HG02852 (cell line): ENCODE measurements at regions not wholly inside any gene's neighbourhood (a gene's known extent, or its start where the extent isn't known, plus 50 kb on each side); places are given as distances from the start of the nearest gene placed in this dataset.

Experiments used
- ATAC-seq: cut with Tn5 transposase; IDR thresholded peaks from one replicate; pipeline ENCODE4 v1.9.1; 2021; ENCODE audit warnings: mild to moderate bottlenecking, moderate library complexity; ENCODE audit not compliant: unreplicated experiment

DNA sequence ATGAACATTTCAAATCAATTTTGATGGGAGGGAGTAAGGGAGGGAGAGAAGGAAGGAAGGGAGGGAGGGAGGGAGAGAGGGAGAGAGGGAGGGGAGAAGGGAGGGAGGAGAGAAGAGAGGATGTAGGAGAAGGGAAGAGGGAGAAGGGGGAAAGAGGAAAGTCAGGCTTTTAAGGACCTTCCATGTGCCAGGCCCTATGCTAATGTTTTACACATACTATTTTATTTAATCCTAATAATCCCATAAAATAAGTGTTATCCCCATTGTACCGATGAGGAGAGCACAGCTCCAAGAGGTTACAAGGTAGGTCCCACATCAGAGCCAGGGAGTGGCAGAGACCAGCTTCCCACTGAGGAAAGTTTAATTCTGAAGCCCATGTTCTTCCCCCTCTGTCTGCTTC is 341.9 kb downstream of the RAB28 start:
- ATAC-seq = no peak

- ATAC-seq = no peak
These were observed 346.8 kb downstream of the RAB28 start for GRCh38 chr4:13137390-13137789.

DNA sequence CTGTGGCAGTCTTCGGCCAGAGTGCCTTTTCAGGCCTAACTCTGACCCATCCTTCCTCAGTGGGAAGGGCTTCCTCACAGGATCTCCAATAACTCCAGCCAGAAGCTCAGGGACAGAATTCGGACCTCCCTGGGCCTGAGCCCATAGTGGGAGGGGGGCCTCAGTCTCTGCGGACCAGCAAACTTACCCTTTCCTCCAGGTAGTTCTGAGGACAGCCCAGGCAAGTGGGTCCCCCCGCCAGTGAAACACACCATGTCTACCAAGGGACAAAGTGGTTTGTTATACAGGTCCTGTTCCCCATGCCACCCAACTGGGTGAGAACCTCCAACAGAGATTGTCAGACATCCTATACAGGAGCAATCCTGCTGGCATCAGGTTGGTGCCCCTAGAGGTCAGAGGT is 350.4 kb downstream of the RAB28 start:
- no peak for ATAC-seq

- no peak for ATAC-seq
These were observed 353.3 kb downstream of the RAB28 start for GRCh38 chr4:13130848-13131247.

DNA sequence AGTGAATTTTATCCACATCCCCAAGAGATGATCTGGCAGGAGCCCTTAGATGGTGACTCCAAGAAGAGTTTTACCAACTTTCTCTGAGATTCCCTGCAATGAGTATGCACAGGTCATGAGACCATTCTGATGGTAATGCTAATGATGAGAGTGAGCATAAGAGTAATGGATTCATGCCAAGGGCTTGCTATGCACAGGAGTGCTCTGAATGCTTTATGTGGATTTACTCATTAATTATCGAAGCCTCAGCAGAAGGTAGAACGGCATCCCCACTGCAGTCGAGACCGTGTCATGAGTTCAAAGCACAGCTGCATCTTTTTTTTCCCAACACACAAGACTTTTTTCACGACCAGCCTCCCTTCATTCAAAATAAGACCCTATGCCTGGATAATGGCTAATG is 355.0 kb downstream of the RAB28 start:
- no peak for ATAC-seq

GRCh38 chr4:13126976-13127910 is 356.9 kb downstream of the RAB28 start:
- no peak for ATAC-seq

GRCh38 chr4:13118633-13119032 is 365.5 kb downstream of the RAB28 start:
- no peak for ATAC-seq

- no peak for ATAC-seq
These were observed 367.0 kb downstream of the RAB28 start for GRCh38 chr4:13117185-13117584.

- ATAC-seq = no peak
These were observed 372.1 kb downstream of the RAB28 start for GRCh38 chr4:13112030-13112429.

DNA sequence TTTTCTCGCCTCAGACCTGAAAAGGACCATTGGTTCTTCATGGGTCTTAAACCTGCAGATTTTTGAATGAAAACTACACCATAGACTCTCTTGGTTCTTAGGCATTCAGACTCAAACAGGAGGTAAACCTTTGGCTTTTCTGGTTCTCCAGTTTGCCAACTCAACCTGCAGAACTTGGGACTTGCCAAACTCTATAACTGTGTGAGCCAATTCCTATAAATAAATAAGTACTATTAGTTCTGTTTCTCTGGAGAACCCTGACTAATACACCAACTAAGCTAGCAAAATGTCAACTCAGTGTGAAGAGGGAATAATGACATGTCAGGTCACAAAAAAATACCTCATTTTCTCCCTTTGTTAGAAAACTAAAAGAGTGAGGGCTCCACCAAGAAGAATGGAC is 374.6 kb downstream of the RAB28 start:
- ATAC-seq = no peak

GRCh38 chr4:13108096-13108495 is 376.0 kb downstream of the RAB28 start:
- no peak for ATAC-seq

DNA sequence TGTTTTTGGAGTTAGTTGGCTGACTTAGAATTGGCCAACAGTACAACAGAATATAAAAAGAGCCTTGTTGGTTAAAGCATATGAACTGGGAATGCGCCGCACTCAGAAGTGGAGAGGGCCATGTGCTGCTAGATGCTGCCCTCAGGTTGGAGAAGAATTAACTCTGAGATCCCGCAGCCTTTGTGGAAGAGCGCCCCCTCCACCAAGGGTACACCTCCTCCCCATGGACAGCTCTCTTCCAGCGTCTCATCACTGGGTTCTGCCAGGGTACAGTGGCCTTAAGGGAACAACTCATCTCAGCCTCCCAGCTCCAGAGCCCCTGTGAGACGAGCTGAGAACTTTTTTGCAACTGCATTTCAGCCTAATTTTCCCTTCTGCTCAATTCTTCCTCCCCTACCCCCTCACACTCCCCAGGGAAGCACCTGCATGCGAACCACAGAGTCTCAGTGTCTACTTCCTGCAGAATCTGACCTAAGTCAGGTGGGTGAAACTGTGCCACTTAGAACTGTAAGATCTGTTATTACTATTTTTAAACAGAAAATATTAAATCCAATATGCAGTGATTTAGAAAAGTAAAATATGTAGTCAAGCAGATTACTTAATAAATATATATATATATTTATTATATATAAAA is 380.6 kb downstream of the RAB28 start:
- no peak for ATAC-seq

- ATAC-seq = no peak
These were observed 381.9 kb downstream of the RAB28 start for GRCh38 chr4:13102092-13102742.

DNA sequence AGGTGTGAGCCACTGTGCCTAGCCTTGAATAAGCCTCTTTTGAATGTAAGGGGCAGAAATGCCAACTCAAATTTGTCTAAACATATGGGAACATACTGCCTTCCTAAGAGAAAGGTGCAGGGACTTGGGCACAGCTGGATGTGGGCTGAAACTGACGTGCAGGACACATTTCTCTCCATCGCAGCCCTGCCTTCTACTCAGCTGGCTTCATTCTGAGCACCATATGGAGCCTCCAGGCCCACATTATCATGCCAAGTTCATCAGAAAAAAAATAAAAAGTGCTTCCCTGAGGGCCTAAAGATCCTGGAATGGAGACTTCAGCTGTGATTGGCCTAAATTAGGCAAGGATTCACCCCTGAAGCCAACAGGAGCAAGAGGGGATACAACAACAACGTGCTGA is 386.2 kb downstream of the RAB28 start:
- ATAC-seq = no peak

- no peak for ATAC-seq
These were observed 388.4 kb downstream of the RAB28 start for GRCh38 chr4:13095722-13096121.

DNA sequence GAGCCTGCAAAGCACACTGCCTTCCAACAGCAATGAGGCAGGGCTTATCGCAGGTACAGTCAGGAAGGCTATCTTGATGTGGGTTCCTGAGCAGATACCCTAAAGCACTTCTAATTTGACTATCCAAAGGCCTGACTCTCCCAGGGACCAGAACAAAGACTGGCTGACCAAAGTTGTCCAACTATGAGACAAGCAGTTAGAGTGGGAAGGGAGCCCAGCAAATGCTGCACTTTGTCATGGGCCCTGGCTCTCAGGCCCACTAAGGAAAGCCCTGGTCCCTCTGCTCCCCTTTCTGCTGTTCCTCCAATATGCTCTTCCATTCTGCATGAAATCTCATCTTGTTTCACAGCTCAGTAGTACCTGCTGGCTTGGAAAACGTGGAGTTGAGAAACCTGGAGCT is 391.0 kb downstream of the RAB28 start:
- ATAC-seq = no peak

GRCh38 chr4:13092702-13093101 is 391.4 kb downstream of the RAB28 start:
- ATAC-seq = no peak

DNA sequence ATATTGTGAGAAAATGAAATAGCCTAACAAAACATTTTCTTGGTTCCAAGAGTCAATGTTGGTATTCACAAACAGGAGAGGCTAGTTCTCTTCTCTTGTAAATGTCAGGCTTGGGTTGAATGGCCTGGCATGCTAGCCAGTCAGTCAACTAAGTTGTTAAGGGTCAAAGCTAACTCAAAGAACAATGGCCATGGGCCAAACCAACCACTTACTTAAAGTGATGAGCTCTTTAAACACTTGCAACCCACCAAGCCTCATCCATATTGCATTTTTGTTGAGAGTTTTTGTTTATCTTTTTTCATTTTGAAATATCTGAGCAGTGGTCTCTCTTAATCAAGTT is 394.5 kb downstream of the RAB28 start:
- no peak for ATAC-seq

DNA sequence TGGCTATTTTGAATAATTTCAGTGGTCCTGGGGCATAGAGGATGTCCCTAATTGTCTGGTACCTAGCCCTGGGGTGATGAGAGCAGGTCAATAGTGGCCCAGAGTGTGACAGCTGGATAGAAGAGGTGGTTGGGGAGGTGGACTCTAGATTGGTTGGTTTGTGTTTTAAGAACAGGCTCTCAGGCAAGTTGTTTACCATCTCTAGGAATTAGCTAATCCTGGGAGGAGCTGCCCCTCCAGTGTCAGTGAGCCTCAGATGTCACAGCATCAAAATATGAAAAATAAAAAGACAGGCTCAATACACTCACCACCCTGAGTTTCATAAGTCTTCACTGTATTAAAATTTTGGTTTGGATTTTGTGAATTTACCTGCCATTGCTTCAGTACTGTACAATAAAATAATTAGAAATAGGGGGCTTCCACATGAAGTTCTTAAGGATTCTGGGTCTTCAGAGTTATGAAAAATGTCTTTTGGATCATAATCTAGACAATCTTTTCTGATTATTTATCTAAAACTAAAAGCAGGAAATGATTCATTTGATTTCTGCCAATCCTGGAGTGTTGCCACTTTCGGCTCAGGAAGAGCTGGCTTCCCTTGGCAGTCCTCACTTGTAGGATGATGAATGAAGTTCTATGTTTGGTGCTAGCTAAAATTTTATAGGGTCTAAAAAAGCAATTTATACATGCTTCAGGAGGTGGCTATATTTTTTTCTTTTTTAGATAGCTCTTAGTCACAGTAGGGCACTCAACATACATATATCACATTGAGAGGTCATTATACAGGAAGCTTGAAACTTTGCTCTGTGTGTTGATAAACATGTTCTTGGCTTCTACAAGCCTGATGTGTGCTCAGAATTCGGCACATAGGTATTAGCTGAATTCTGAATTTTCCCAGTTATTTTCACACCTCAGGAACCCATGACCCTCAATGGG is 395.1 kb downstream of the RAB28 start:
- ATAC-seq = no peak

GRCh38 chr4:13087041-13087440 is 397.1 kb downstream of the RAB28 start:
- ATAC-seq = no peak

DNA sequence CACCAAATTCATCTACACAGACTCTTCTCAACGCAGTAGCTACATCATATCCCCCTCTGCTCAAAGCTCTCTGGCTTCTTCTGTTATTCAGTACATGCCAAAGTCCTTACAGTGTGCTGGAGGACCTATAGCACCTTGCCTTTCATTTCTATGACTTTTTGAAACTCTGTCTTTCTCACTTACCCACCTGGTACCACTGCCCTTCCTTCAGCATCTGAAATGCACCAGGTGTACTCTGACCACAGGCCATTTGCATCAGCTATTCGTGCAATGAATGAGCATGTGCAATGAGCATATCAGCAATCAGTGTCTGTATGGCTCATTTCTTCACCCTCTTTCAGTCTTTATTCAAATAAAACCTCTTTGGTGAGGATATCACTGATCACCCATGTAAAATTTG is 399.9 kb downstream of the RAB28 start:
- no peak for ATAC-seq
